CD4-positive, alpha-beta T cell (primary cell): ENCODE measurements at regions not wholly inside any gene's neighbourhood (a gene's known extent, or its start where the extent isn't known, plus 50 kb on each side); places are given as distances from the start of the nearest gene placed in this dataset.

Source experiments
- ATAC-seq: fragments of 200-7000 bp; cut with Tn5 transposase; one replicate; pipeline ENCODE4 v1.10.0; 2022; ENCODE audit warnings: mild to moderate bottlenecking; ENCODE audit not compliant: poor library complexity
- CTCF ChIA-PET: fragments of 350-600 bp; sonication (Branson Sonifier 250); formaldehyde crosslinking; loops from one replicate; lab custom pipeline; 2021; ENCODE audit warnings: antibody characterized with exemption, inconsistent platforms; lab: Charles Lee
- POLR2A ChIA-PET: fragments of 350-600 bp; sonication (Branson Sonifier 250); formaldehyde crosslinking; loops from one replicate; lab custom pipeline; 2021; ENCODE audit warnings: antibody characterized with exemption, inconsistent platforms; lab: Charles Lee
- DNase-seq, 14 experiments: peaks; one replicate each; pipeline ENCODE4 v3.0.0-alpha.2; 2013 to 2020; ENCODE audit warnings: mixed read lengths in 2 of 14
- H3K27ac ChIP-seq, 2 donors: one replicate each; pipeline versions ENCODE4 v1.5.1 to v1.7.0; 2013; ENCODE audit warnings: low read length in 2 of 2, low read depth in 1 of 2, mild to moderate bottlenecking in 1 of 2
- H3K27me3 ChIP-seq, 2 experiments: 1 replicate in 1 of 2; 2 replicates in 1 of 2; pipeline versions ENCODE4 v1.6.1 to v1.7.0; 2013; ENCODE audit warnings: low read length in 2 of 2, control low read depth in 1 of 2, mild to moderate bottlenecking in 1 of 2, moderate library complexity in 1 of 2; ENCODE audit not compliant: insufficient read depth in 2 of 2, control insufficient read depth in 1 of 2
- H3K36me3 ChIP-seq: one replicate; pipeline ENCODE4 v1.6.1; 2013; ENCODE audit warnings: low read length, control low read depth; ENCODE audit not compliant: insufficient read depth
- H3K4me1 ChIP-seq: one replicate; pipeline ENCODE4 v1.6.1; 2013; ENCODE audit warnings: low read length, control low read depth; ENCODE audit not compliant: insufficient read depth
- H3K4me3 ChIP-seq: one replicate; pipeline ENCODE4 v1.5.1; 2013; ENCODE audit warnings: mild to moderate bottlenecking, low read length, moderate library complexity
- H3K9me3 ChIP-seq, 2 experiments: 1 replicate in 1 of 2; 2 replicates in 1 of 2; pipeline versions ENCODE4 v1.6.1 to v1.7.0; 2013; ENCODE audit warnings: low read length in 2 of 2, mild to moderate bottlenecking in 2 of 2, control low read depth in 1 of 2, moderate library complexity in 1 of 2; ENCODE audit not compliant: control insufficient read depth in 1 of 2, insufficient read depth in 1 of 2
- H3K27ac Mint-ChIP-seq: one replicate; pipeline ENCODE4 v1.8.0; 2020; ENCODE audit warnings: mixed read lengths
- H3K27me3 Mint-ChIP-seq: one replicate; pipeline ENCODE4 v1.8.0; 2021; ENCODE audit warnings: mixed read lengths
- H3K36me3 Mint-ChIP-seq: one replicate; pipeline ENCODE4 v1.8.0; 2021; ENCODE audit warnings: low read depth, mixed read lengths
- H3K4me1 Mint-ChIP-seq: one replicate; pipeline ENCODE4 v1.8.0; 2021; ENCODE audit warnings: low read depth, mixed read lengths
- H3K4me3 Mint-ChIP-seq: one replicate; pipeline ENCODE4 v1.8.0; 2020; ENCODE audit warnings: mild to moderate bottlenecking, mixed read lengths
- H3K9me3 Mint-ChIP-seq: one replicate; pipeline ENCODE4 v1.8.0; 2020; ENCODE audit warnings: mixed read lengths
- intact Hi-C, 2 experiments: fragments of 100-400 bp; cut with DNase I in 1 of 2; cut with micrococcal nuclease in 1 of 2; formaldehyde crosslinking; loops; one replicate each; pipeline versions ENCODE4 v1.15.1 to v1.9.0; 2023 to 2025; cut with DNase I, micrococcal nuclease
- TF ChIP-seq, protein P1 (sequence below): fragments of 200-600 bp; IDR thresholded peaks from one replicate; pipeline ENCODE4 v1.8.0; 2022; ENCODE audit warnings: antibody characterized with exemption, mild to moderate bottlenecking

- Histone ChIP-seq H3K27ac (no peak overlapping the region), H3K27me3 (no peaks in the 10 kb centered on the region), H3K4me1 (no peaks in the 10 kb centered on the region), H3K4me3 (no peak overlapping the region), H3K9me3 (no peaks in the 10 kb centered on the region), H3K36me3 (no peaks in the 10 kb centered on the region)
- Mint-ChIP-seq H3K4me1 (no peaks in the 10 kb centered on the region), H3K4me3 (no peak overlapping the region), H3K9me3 (peaks cover 6% of the 10 kb centered on the region), H3K27me3 (no peaks in the 10 kb centered on the region), H3K27ac (no peak overlapping the region), H3K36me3 (no peaks in the 10 kb centered on the region)
- TF ChIP-seq, protein P1, sequence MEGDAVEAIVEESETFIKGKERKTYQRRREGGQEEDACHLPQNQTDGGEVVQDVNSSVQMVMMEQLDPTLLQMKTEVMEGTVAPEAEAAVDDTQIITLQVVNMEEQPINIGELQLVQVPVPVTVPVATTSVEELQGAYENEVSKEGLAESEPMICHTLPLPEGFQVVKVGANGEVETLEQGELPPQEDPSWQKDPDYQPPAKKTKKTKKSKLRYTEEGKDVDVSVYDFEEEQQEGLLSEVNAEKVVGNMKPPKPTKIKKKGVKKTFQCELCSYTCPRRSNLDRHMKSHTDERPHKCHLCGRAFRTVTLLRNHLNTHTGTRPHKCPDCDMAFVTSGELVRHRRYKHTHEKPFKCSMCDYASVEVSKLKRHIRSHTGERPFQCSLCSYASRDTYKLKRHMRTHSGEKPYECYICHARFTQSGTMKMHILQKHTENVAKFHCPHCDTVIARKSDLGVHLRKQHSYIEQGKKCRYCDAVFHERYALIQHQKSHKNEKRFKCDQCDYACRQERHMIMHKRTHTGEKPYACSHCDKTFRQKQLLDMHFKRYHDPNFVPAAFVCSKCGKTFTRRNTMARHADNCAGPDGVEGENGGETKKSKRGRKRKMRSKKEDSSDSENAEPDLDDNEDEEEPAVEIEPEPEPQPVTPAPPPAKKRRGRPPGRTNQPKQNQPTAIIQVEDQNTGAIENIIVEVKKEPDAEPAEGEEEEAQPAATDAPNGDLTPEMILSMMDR = no peak
- CTCF ChIA-PET = no interaction called here
- POLR2A ChIA-PET = no interaction called here
- no peak for ATAC-seq
- no peak for DNase-seq
- intact Hi-C loops = no loop called here
These were observed 102.5 kb upstream of the PRICKLE1 start for GRCh38 chr12:42691991-42692557.

DNA sequence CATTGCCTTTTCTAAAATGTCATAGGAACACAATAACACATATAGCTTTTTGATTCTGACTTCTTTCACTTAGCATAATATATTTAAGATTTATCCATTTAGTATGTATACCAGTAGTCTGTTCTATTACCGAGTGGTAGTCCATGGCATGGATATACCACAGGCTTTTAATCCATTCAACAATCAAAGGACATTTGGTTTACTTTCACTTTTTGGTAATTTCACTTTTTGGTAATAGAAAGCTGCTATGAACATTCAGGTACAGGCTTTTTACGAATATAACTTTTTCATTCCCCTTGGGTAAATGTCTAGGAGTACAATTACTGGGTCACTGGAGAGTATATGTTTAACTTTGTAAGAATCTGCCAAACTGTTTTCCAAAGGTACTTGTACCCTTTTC lies 100.7 kb upstream of the PRICKLE1 start:
- POLR2A ChIA-PET = no interaction called here
- H3K27ac Mint-ChIP-seq = no peak overlapping the region

DNA sequence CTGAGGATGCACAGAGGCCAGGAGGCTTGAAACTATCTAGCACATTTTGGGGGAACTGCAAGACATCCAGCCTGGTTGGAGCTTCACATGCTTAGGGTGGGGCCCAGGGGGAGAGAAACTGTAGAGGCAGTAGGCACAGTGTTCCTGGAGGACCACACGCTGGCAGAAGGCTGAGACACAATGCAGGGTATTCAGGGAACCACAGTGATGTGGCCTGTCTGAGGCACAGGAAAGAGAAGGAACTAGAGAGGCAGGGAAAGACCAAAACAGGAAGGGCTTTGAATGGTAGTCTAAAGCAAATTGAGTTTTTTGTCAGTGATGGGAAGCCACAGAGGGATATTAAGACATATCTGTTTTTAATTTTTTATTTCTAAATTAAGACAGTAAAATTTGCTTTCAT lies 100.2 kb upstream of the PRICKLE1 start:
- Mint-ChIP-seq H3K4me1 (no peaks in the 10 kb centered on the region), H3K27me3 (no peaks in the 10 kb centered on the region), H3K36me3 (no peaks in the 10 kb centered on the region), H3K9me3 (peaks cover 8% of the 10 kb centered on the region), H3K27ac (no peak overlapping the region), H3K4me3 (no peak overlapping the region)
- Histone ChIP-seq H3K27ac (no peak overlapping the region), H3K9me3 (no peaks in the 10 kb centered on the region), H3K4me3 (no peak overlapping the region), H3K36me3 (no peaks in the 10 kb centered on the region), H3K27me3 (no peaks in the 10 kb centered on the region), H3K4me1 (no peaks in the 10 kb centered on the region)
- ATAC-seq = no peak
- no peak for DNase-seq
- TF ChIP-seq, protein P1 = no peak
- intact Hi-C loops = no loop called here
- CTCF ChIA-PET = no interaction called here
- POLR2A ChIA-PET = no interaction called here

More for the DNA sequence above, 100.7 kb upstream of the PRICKLE1 start:
- intact Hi-C loops = no loop called here
- Histone ChIP-seq H3K27ac (no peak overlapping the region), H3K36me3 (no peaks in the 10 kb centered on the region), H3K4me1 (no peaks in the 10 kb centered on the region), H3K4me3 (no peak overlapping the region), H3K9me3 (no peaks in the 10 kb centered on the region), H3K27me3 (no peaks in the 10 kb centered on the region)
- no peak for DNase-seq
- ATAC-seq = no peak
- Mint-ChIP-seq H3K4me1 (no peaks in the 10 kb centered on the region), H3K4me3 (no peak overlapping the region), H3K27me3 (no peaks in the 10 kb centered on the region), H3K9me3 (peaks cover 8% of the 10 kb centered on the region), H3K36me3 (no peaks in the 10 kb centered on the region)
- TF ChIP-seq, protein P1 = no peak
- CTCF ChIA-PET = no interaction called here
